OCI-LY1 (cell line): ENCODE measurements at regions not wholly inside any gene's neighbourhood (a gene's known extent, or its start where the extent isn't known, plus 50 kb on each side); places are given as distances from the start of the nearest gene placed in this dataset.

Source experiments
- H2AFZ ChIP-seq: fragments of 200-600 bp; sonication (generic), shearing (Covaris generic); 2 replicates; pipeline ENCODE4 v1.6.0; 2014; ENCODE audit warnings: antibody characterized with exemption, mild to moderate bottlenecking, low read length
- H3F3A ChIP-seq: fragments of 200-600 bp; sonication (generic), shearing (Covaris generic); 2 replicates; pipeline ENCODE4 v1.6.0; 2014; ENCODE audit warnings: mild to moderate bottlenecking, antibody characterized with exemption, low read length, moderate library complexity; ENCODE audit not compliant: insufficient read depth
- H3K27ac ChIP-seq: fragments of 200-600 bp; sonication (generic); 2 replicates; pipeline ENCODE4 v1.5.1; 2014; ENCODE audit warnings: low read length, mixed run types, mild to moderate bottlenecking, low read depth; ENCODE audit not compliant: poor library complexity, severe bottlenecking
- H3K27me3 ChIP-seq: fragments of 200-600 bp; sonication (generic); 2 replicates; pipeline ENCODE4 v1.6.0; 2014; ENCODE audit warnings: antibody characterized with exemption, mild to moderate bottlenecking, low read length, moderate library complexity; ENCODE audit not compliant: insufficient read depth
- H3K36me3 ChIP-seq: fragments of 200-600 bp; sonication (generic); 2 replicates; pipeline ENCODE4 v1.6.1; 2014; ENCODE audit warnings: mild to moderate bottlenecking, antibody characterized with exemption, low read length, moderate library complexity, mixed read lengths; ENCODE audit not compliant: insufficient read depth
- H3K4me1 ChIP-seq: fragments of 200-600 bp; sonication (generic); 2 replicates; pipeline ENCODE4 v1.5.1; 2014; ENCODE audit warnings: mild to moderate bottlenecking, low read length, moderate library complexity; ENCODE audit not compliant: insufficient read depth, severe bottlenecking
- H3K4me2 ChIP-seq: fragments of 200-600 bp; sonication (generic), shearing (Covaris generic); 2 replicates; pipeline ENCODE4 v1.6.1; 2014; ENCODE audit warnings: low read length
- H3K4me3 ChIP-seq: fragments of 200-600 bp; sonication (generic); 2 replicates; pipeline ENCODE4 v1.5.1; 2014; ENCODE audit warnings: low read length, low read depth, mild to moderate bottlenecking, mixed read lengths; ENCODE audit not compliant: poor library complexity, severe bottlenecking
- H3K79me2 ChIP-seq: fragments of 200-600 bp; shearing (Covaris generic); 2 replicates; pipeline ENCODE4 v1.6.1; 2016; ENCODE audit warnings: mixed run types, low read length, mixed read lengths; ENCODE audit not compliant: insufficient read depth
- H3K9ac ChIP-seq: fragments of 200-600 bp; sonication (generic), shearing (Covaris generic); 2 replicates; pipeline ENCODE4 v1.6.1; 2014; ENCODE audit warnings: mild to moderate bottlenecking, low read length, mixed read lengths
- H3K9me2 ChIP-seq: fragments of 200-600 bp; sonication (generic), shearing (Covaris generic); 2 replicates; pipeline ENCODE4 v1.6.1; 2014; ENCODE audit warnings: low read depth, mild to moderate bottlenecking, low read length, mixed read lengths
- H3K9me3 ChIP-seq: fragments of 200-600 bp; shearing (Covaris generic); 2 replicates; pipeline ENCODE4 v1.6.1; 2014; ENCODE audit warnings: low read length, mixed read lengths
- H4K20me1 ChIP-seq: fragments of 200-600 bp; sonication (generic), shearing (Covaris generic); 2 replicates; pipeline ENCODE4 v1.6.0; 2016; ENCODE audit warnings: mild to moderate bottlenecking, low read length; ENCODE audit not compliant: insufficient read depth
- EZH2 ChIP-seq: fragments of 200-600 bp; sonication (generic), shearing (Covaris generic); IDR thresholded peaks from 2 replicates; pipeline ENCODE4 v1.8.0; 2017; ENCODE audit warnings: borderline replicate concordance, mixed run types, mild to moderate bottlenecking, antibody characterized with exemption, low read length, moderate library complexity, mixed read lengths
- TF ChIP-seq, protein P1 (sequence below): fragments of 200-600 bp; sonication (generic), shearing (Covaris generic); IDR thresholded peaks from 2 replicates; pipeline ENCODE4 v1.5.1; 2017; ENCODE audit warnings: mild to moderate bottlenecking, antibody characterized with exemption, low read length, moderate library complexity, mixed read lengths

DNA sequence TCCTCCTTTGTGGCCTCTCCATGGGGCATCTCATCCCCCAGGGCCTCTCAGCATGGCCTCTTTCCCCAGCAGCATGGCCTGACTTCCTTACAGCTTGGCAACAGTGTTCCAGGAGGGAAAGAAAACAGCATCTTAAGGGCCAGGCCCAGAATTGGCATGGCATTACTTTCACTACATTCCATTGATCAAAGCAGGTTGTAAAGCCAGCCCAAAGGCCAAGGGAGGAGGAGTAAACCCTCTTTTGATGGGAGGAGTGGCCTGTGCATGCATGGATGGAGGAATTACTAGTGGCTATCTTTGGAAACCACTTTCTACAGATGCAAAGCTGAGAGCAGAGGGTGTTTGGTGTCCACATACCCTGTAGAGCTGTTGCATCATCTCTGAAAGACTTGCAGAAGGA is 149.4 kb downstream of the AIPL1 start:
- no peaks in the 10 kb centered on the region for H4K20me1 ChIP-seq
- no peaks in the 10 kb centered on the region for H3F3A ChIP-seq
- no peak for TF ChIP-seq EZH2
- TF ChIP-seq, protein P1, sequence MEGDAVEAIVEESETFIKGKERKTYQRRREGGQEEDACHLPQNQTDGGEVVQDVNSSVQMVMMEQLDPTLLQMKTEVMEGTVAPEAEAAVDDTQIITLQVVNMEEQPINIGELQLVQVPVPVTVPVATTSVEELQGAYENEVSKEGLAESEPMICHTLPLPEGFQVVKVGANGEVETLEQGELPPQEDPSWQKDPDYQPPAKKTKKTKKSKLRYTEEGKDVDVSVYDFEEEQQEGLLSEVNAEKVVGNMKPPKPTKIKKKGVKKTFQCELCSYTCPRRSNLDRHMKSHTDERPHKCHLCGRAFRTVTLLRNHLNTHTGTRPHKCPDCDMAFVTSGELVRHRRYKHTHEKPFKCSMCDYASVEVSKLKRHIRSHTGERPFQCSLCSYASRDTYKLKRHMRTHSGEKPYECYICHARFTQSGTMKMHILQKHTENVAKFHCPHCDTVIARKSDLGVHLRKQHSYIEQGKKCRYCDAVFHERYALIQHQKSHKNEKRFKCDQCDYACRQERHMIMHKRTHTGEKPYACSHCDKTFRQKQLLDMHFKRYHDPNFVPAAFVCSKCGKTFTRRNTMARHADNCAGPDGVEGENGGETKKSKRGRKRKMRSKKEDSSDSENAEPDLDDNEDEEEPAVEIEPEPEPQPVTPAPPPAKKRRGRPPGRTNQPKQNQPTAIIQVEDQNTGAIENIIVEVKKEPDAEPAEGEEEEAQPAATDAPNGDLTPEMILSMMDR: no peak
- H3K9ac ChIP-seq: no peak overlapping the region
- no peak overlapping the region for H2AFZ ChIP-seq
- H3K4me1 ChIP-seq: no peaks in the 10 kb centered on the region
- no peaks in the 10 kb centered on the region for H3K36me3 ChIP-seq
- H3K9me3 ChIP-seq: no peaks in the 10 kb centered on the region
- no peaks in the 10 kb centered on the region for H3K9me2 ChIP-seq
- H3K27me3 ChIP-seq: no peaks in the 10 kb centered on the region
- no peak overlapping the region for H3K4me3 ChIP-seq
- H3K79me2 ChIP-seq: no peaks in the 10 kb centered on the region
- H3K27ac ChIP-seq: no peak overlapping the region
- H3K4me2 ChIP-seq: no peak overlapping the region

DNA sequence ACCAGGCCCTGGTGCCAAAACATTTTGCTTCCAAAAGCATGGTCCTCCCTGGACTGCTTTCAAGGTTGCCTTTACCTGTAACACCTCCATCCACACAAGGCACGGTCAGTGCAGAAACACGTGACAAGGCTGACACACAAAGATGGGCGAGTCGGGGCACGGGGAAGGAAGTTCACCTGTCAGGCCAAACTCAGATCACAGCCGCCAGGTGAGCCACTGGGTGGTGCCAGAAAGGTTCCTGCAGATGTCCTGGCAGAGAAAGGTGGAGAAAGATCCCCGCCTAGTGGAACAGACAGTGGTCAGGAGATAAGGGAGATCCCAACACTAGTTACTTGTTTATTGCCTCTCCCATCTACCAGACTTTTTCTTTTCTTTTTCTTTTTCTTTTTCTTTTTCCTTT is 155.3 kb downstream of the AIPL1 start:
- TF ChIP-seq, protein P1: peak; percentile 24; the same call in 1 of the 2 replicates
- no peak for TF ChIP-seq EZH2
- Histone ChIP-seq H2AFZ (no peak overlapping the region), H3K4me2 (no peak overlapping the region), H3K4me3 (no peak overlapping the region), H3K9me2 (no peaks in the 10 kb centered on the region), H3K9me3 (no peaks in the 10 kb centered on the region), H3K27ac (no peak overlapping the region), H3K36me3 (no peaks in the 10 kb centered on the region), H3F3A (no peaks in the 10 kb centered on the region), H3K4me1 (no peaks in the 10 kb centered on the region), H3K9ac (no peak overlapping the region), H4K20me1 (no peaks in the 10 kb centered on the region), H3K27me3 (no peaks in the 10 kb centered on the region), H3K79me2 (no peaks in the 10 kb centered on the region)

DNA sequence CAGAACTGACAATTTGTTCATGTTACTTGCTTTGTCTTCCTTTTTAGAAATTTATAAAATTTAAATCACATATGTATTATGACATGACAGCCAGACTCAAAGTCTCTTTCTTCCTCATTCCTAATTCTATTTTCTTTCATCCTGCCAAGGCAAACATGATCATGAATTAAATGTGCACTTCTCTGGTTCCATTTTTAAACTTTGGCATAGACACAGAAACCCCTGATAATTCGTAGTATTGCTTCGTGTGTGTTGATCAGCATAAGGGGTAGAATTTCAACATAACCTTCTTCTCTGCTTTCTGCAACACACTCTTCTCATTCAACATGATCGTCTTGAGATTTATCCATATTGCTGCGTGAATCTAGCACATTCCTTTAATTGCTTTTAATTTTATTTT is 156.5 kb downstream of the AIPL1 start:
- no peak overlapping the region for H3K4me3 ChIP-seq
- no peaks in the 10 kb centered on the region for H3K9me3 ChIP-seq
- no peaks in the 10 kb centered on the region for H3K36me3 ChIP-seq
- no peaks in the 10 kb centered on the region for H3K27me3 ChIP-seq
- H2AFZ ChIP-seq: no peak overlapping the region
- no peaks in the 10 kb centered on the region for H3K4me1 ChIP-seq
- no peak overlapping the region for H3K4me2 ChIP-seq
- no peaks in the 10 kb centered on the region for H3F3A ChIP-seq
- no peak overlapping the region for H3K9ac ChIP-seq
- TF ChIP-seq, protein P1: no peak
- TF ChIP-seq EZH2: no peak
- H3K79me2 ChIP-seq: no peaks in the 10 kb centered on the region
- H3K9me2 ChIP-seq: no peaks in the 10 kb centered on the region
- no peak overlapping the region for H3K27ac ChIP-seq
- no peaks in the 10 kb centered on the region for H4K20me1 ChIP-seq
